ENCODE measurements at regions not wholly inside any gene's neighbourhood (a gene's known extent, or its start where the extent isn't known, plus 50 kb on each side); places are given as distances from the start of the nearest gene placed in this dataset.

GRCh38 chr2:125216321-125216720 is 1191.2 kb downstream of the CNTNAP5 start:
- no peak for DNase-seq (ENCODE audit: extremely low spot score)
- POLR2A ChIA-PET = no interaction called here
- CTCF ChIA-PET = no interaction called here
- TF ChIP-seq L3MBTL2 (conservative IDR thresholded peaks at IDR 0.05) (no peak), ELF4 (IDR thresholded peaks at IDR 0.05) (no peak), FOXA1 (IDR thresholded peaks at IDR 0.05) (no peak), TARDBP (IDR thresholded peaks at IDR 0.05) (no peak), NFRKB (IDR thresholded peaks at IDR 0.05) (no peak)

GRCh38 chr2:125224188-125224587 is 1199.1 kb downstream of the CNTNAP5 start:
- ChIA-PET POLR2A (no interaction called here), CTCF (no interaction called here)
- no peak for DNase-seq (ENCODE audit: extremely low spot score)
- TF ChIP-seq FOXA1 (IDR thresholded peaks at IDR 0.05) (no peak), HDGF (IDR thresholded peaks at IDR 0.05; ENCODE audit: borderline replicate concordance) (no peak), PKNOX1 (IDR thresholded peaks at IDR 0.05) (no peak), CTBP1 (IDR thresholded peaks at IDR 0.05; ENCODE audit: borderline replicate concordance) (no peak), L3MBTL2 (conservative IDR thresholded peaks at IDR 0.05) (no peak), ARNT (IDR thresholded peaks at IDR 0.05) (no peak), TARDBP (IDR thresholded peaks at IDR 0.05) (no peak), NFRKB (IDR thresholded peaks at IDR 0.05) (no peak), FOXM1 (IDR thresholded peaks at IDR 0.05; ENCODE audit: borderline replicate concordance) (no peak), FOXK2 (IDR thresholded peaks at IDR 0.05) (no peak), SP1 (IDR thresholded peaks at IDR 0.05) (no peak), LEF1 (IDR thresholded peaks at IDR 0.05; ENCODE audit: borderline replicate concordance) (no peak), ELF4 (IDR thresholded peaks at IDR 0.05) (no peak), BHLHE40 (IDR thresholded peaks at IDR 0.05; ENCODE audit: borderline replicate concordance) (no peak), SUZ12 (IDR thresholded peaks at IDR 0.05) (no peak), ZNF384 (IDR thresholded peaks at IDR 0.05) (no peak)

GRCh38 chr2:125224830-125225229 is 1199.7 kb downstream of the CNTNAP5 start:
- ChIA-PET POLR2A (no interaction called here), CTCF (no interaction called here)
- TF ChIP-seq TARDBP (IDR thresholded peaks at IDR 0.05) (no peak), FOXM1 (IDR thresholded peaks at IDR 0.05; ENCODE audit: borderline replicate concordance) (no peak)
- DNase-seq (ENCODE audit: extremely low spot score) = peak; percentile 4

GRCh38 chr2:125227843-125228392 is 1202.8 kb downstream of the CNTNAP5 start:
- no peak for TF ChIP-seq TARDBP (IDR thresholded peaks at IDR 0.05)
- TF ChIP-seq HDGF (IDR thresholded peaks at IDR 0.05; ENCODE audit: borderline replicate concordance) = no peak
- no peak for TF ChIP-seq ZNF384 (IDR thresholded peaks at IDR 0.05)
- no peak for TF ChIP-seq PKNOX1 (IDR thresholded peaks at IDR 0.05)
- no peak for TF ChIP-seq SUZ12 (IDR thresholded peaks at IDR 0.05)
- TF ChIP-seq LEF1 (IDR thresholded peaks at IDR 0.05; ENCODE audit: borderline replicate concordance) = no peak
- no peak for TF ChIP-seq FOXA1 (IDR thresholded peaks at IDR 0.05)
- no peak for TF ChIP-seq BHLHE40 (IDR thresholded peaks at IDR 0.05; ENCODE audit: borderline replicate concordance)
- TF ChIP-seq ARNT (IDR thresholded peaks at IDR 0.05) = no peak
- TF ChIP-seq L3MBTL2 (conservative IDR thresholded peaks at IDR 0.05) = no peak
- no peak for TF ChIP-seq NFRKB (IDR thresholded peaks at IDR 0.05)
- TF ChIP-seq SP1 (IDR thresholded peaks at IDR 0.05) = no peak
- TF ChIP-seq CTBP1 (IDR thresholded peaks at IDR 0.05; ENCODE audit: borderline replicate concordance) = no peak
- no peak for TF ChIP-seq ELF4 (IDR thresholded peaks at IDR 0.05)
- no peak for TF ChIP-seq FOXK2 (IDR thresholded peaks at IDR 0.05)
- TF ChIP-seq FOXM1 (IDR thresholded peaks at IDR 0.05; ENCODE audit: borderline replicate concordance) = no peak
- DNase-seq (ENCODE audit: extremely low spot score) = no peak
- CTCF ChIA-PET = interaction anchor here (0.6 kb wide), 1 partner anchor 26 kb away, joined by 3 read pairs; no protein-coding TSS in a partner anchor
- POLR2A ChIA-PET = no interaction called here

- ChIA-PET POLR2A (no interaction called here), CTCF (no interaction called here)
- TF ChIP-seq FOXK2 (IDR thresholded peaks at IDR 0.05) = no peak
- TF ChIP-seq FOXM1 (IDR thresholded peaks at IDR 0.05; ENCODE audit: borderline replicate concordance) = no peak
- no peak for TF ChIP-seq NFRKB (IDR thresholded peaks at IDR 0.05)
- no peak for TF ChIP-seq CTBP1 (IDR thresholded peaks at IDR 0.05; ENCODE audit: borderline replicate concordance)
- TF ChIP-seq PKNOX1 (IDR thresholded peaks at IDR 0.05) = no peak
- TF ChIP-seq ARNT (IDR thresholded peaks at IDR 0.05) = no peak
- TF ChIP-seq FOXA1 (IDR thresholded peaks at IDR 0.05) = no peak
- no peak for TF ChIP-seq ELF4 (IDR thresholded peaks at IDR 0.05)
- no peak for TF ChIP-seq SP1 (IDR thresholded peaks at IDR 0.05)
- no peak for TF ChIP-seq HDGF (IDR thresholded peaks at IDR 0.05; ENCODE audit: borderline replicate concordance)
- no peak for TF ChIP-seq BHLHE40 (IDR thresholded peaks at IDR 0.05; ENCODE audit: borderline replicate concordance)
- TF ChIP-seq LEF1 (IDR thresholded peaks at IDR 0.05; ENCODE audit: borderline replicate concordance) = no peak
- no peak for TF ChIP-seq ZNF384 (IDR thresholded peaks at IDR 0.05)
- no peak for TF ChIP-seq TARDBP (IDR thresholded peaks at IDR 0.05)
- no peak for TF ChIP-seq SUZ12 (IDR thresholded peaks at IDR 0.05)
- no peak for TF ChIP-seq L3MBTL2 (conservative IDR thresholded peaks at IDR 0.05)
- DNase-seq (ENCODE audit: extremely low spot score) = no peak
These were observed 1215.8 kb downstream of the CNTNAP5 start for GRCh38 chr2:125240870-125241269.

GRCh38 chr2:125243074-125243473 is 1218.0 kb downstream of the CNTNAP5 start:
- TF ChIP-seq SP1 (IDR thresholded peaks at IDR 0.05) = no peak
- TF ChIP-seq ZNF384 (IDR thresholded peaks at IDR 0.05) = no peak
- TF ChIP-seq TARDBP (IDR thresholded peaks at IDR 0.05) = no peak
- no peak for TF ChIP-seq FOXK2 (IDR thresholded peaks at IDR 0.05)
- no peak for TF ChIP-seq BHLHE40 (IDR thresholded peaks at IDR 0.05; ENCODE audit: borderline replicate concordance)
- TF ChIP-seq SUZ12 (IDR thresholded peaks at IDR 0.05) = no peak
- TF ChIP-seq NFRKB (IDR thresholded peaks at IDR 0.05) = no peak
- no peak for TF ChIP-seq PKNOX1 (IDR thresholded peaks at IDR 0.05)
- TF ChIP-seq CTBP1 (IDR thresholded peaks at IDR 0.05; ENCODE audit: borderline replicate concordance) = no peak
- no peak for TF ChIP-seq HDGF (IDR thresholded peaks at IDR 0.05; ENCODE audit: borderline replicate concordance)
- TF ChIP-seq ARNT (IDR thresholded peaks at IDR 0.05) = no peak
- TF ChIP-seq FOXM1 (IDR thresholded peaks at IDR 0.05; ENCODE audit: borderline replicate concordance) = no peak
- no peak for TF ChIP-seq FOXA1 (IDR thresholded peaks at IDR 0.05)
- ChIA-PET CTCF (no interaction called here), POLR2A (no interaction called here)
- no peak for DNase-seq (ENCODE audit: extremely low spot score)

All from HEK293T (cell line).